ENCODE measurements at regions not wholly inside any gene's neighbourhood (a gene's known extent, or its start where the extent isn't known, plus 50 kb on each side); places are given as distances from the start of the nearest gene placed in this dataset.

GRCh38 chr15:49751191-49751590 is 130.3 kb downstream of the DTWD1 start:
- DNase-seq (ENCODE audit: low read depth), result no peak

GRCh38 chr15:49751751-49752150 is 130.9 kb downstream of the DTWD1 start:
- no peak for DNase-seq (ENCODE audit: low read depth)

- DNase-seq (ENCODE audit: low read depth), result no peak
These were observed 131.7 kb downstream of the DTWD1 start for GRCh38 chr15:49752517-49752916.

- no peak for DNase-seq (ENCODE audit: low read depth)
These were observed 137.6 kb downstream of the DTWD1 start for GRCh38 chr15:49758456-49758855.

- no peak for DNase-seq (ENCODE audit: low read depth)
These were observed 138.0 kb downstream of the DTWD1 start for GRCh38 chr15:49758856-49759255.

GRCh38 chr15:49760749-49761148 is 139.9 kb downstream of the DTWD1 start:
- DNase-seq (ENCODE audit: low read depth), result no peak

- DNase-seq (ENCODE audit: low read depth), result no peak
These were observed 148.4 kb downstream of the DTWD1 start for GRCh38 chr15:49769225-49769624.

- no peak for DNase-seq (ENCODE audit: low read depth)
These were observed 168.6 kb downstream of the DTWD1 start for GRCh38 chr15:49789436-49789835.

- DNase-seq (ENCODE audit: low read depth), result no peak
These were observed 173.1 kb downstream of the DTWD1 start for GRCh38 chr15:49793943-49794342.

- DNase-seq (ENCODE audit: low read depth), result no peak
These were observed 180.9 kb downstream of the DTWD1 start for GRCh38 chr15:49801796-49802195.

All from GM04504 (cell line).